ENCODE measurements at regions not wholly inside any gene's neighbourhood (a gene's known extent, or its start where the extent isn't known, plus 50 kb on each side); places are given as distances from the start of the nearest gene placed in this dataset.

DNA sequence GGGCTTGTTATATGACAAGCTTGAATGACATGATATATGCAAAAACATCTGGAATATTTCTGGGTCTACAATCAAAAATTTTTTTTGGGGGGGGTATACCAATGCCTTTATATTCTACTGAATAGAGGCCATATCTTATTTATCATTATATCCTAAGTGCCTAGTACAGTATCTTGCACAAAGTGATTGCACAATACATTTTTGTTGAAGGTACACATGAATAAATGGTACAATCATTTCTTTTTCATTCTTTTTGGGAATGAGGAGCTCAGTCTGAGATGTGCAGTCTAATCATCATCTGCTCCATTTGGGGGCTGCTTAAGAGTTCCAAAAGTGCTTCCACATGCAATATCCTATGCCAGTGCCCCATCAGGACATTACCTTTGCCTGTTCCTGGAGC, 214.6 kb downstream of the KIF20B start:
- Histone ChIP-seq H3K27ac (no peak overlapping the region), H3K4me1 (ENCODE audit: low read depth, poor library complexity, severe bottlenecking) (no peaks in the 10 kb centered on the region), H3K27me3 (ENCODE audit: insufficient read depth, low read depth) (no peaks in the 10 kb centered on the region), H3K9ac (no peak overlapping the region), H3K36me3 (ENCODE audit: insufficient read depth) (no peaks in the 10 kb centered on the region), H2AFZ (ENCODE audit: low read depth) (no peak overlapping the region), H3K4me2 (no peak overlapping the region), H3K79me2 (ENCODE audit: insufficient read depth, low read depth) (no peaks in the 10 kb centered on the region), H4K20me1 (ENCODE audit: insufficient read depth) (no peaks in the 10 kb centered on the region), H3K4me3 (IDR thresholded peaks at IDR 0.05; ENCODE audit: insufficient read depth, low read depth, low read length) (no peak overlapping the region)
- TF ChIP-seq CTCF (conservative IDR thresholded peaks at IDR 0.05; ENCODE audit: low read depth, low read length), result no peak

DNA sequence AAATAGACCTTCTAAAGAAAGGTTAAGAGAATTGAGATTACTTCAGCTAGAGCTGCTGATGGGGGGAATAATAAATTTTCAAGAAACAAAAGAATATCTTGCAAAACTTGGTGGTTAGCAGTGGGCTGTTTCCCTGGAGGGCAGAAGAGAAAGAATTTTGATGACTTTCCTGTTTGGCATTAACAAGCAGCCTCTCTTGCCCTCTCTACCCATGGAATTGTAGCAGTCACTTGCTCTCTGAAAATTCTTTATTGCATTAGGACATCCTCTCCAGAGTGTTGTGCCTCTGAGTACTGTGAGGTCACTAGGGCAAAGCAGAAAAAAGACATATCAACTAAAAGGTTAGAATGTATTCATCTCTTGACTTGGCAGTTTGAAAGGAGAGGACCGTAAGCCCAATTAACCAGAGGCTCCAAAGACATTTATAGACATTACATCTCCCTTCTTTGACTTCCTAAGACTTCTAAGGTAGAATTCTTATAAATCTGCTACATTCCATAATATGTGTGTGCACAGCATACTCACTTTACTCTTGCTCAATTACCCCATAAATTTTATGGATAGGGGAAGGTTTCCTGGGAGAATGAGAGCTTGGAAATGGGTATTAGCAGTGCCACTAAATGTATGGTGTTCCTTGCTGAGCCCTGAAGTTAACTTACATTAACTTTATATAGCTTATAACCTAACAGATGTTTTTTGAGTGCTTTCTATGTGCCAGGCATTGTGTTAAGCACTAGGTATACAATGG, 215.3 kb downstream of the KIF20B start:
- TF ChIP-seq CTCF (conservative IDR thresholded peaks at IDR 0.05; ENCODE audit: low read depth, low read length), result no peak
- H3K27me3 ChIP-seq (ENCODE audit: insufficient read depth, low read depth), result no peaks in the 10 kb centered on the region

GRCh38 chr10:89921403-89921802, 220.0 kb downstream of the KIF20B start:
- no peak overlapping the region for H3K9ac ChIP-seq
- no peak overlapping the region for H3K27ac ChIP-seq
- no peaks in the 10 kb centered on the region for H3K79me2 ChIP-seq (ENCODE audit: insufficient read depth, low read depth)
- H3K36me3 ChIP-seq (ENCODE audit: insufficient read depth), result no peaks in the 10 kb centered on the region
- no peak for TF ChIP-seq CTCF (conservative IDR thresholded peaks at IDR 0.05; ENCODE audit: low read depth, low read length)
- no peak overlapping the region for H2AFZ ChIP-seq (ENCODE audit: low read depth)
- no peaks in the 10 kb centered on the region for H3K4me1 ChIP-seq (ENCODE audit: low read depth, poor library complexity, severe bottlenecking)
- no peak overlapping the region for H3K4me2 ChIP-seq
- H3K27me3 ChIP-seq (ENCODE audit: insufficient read depth, low read depth), result no peaks in the 10 kb centered on the region
- H4K20me1 ChIP-seq (ENCODE audit: insufficient read depth), result no peaks in the 10 kb centered on the region
- H3K4me3 ChIP-seq (IDR thresholded peaks at IDR 0.05; ENCODE audit: insufficient read depth, low read depth, low read length), result no peak overlapping the region

More for the DNA sequence above, 215.3 kb downstream of the KIF20B start:
- Histone ChIP-seq H2AFZ (ENCODE audit: low read depth) (no peak overlapping the region), H3K36me3 (ENCODE audit: insufficient read depth) (no peaks in the 10 kb centered on the region), H3K27ac (no peak overlapping the region), H3K4me1 (ENCODE audit: low read depth, poor library complexity, severe bottlenecking) (no peaks in the 10 kb centered on the region), H4K20me1 (ENCODE audit: insufficient read depth) (no peaks in the 10 kb centered on the region), H3K9ac (no peak overlapping the region), H3K4me3 (IDR thresholded peaks at IDR 0.05; ENCODE audit: insufficient read depth, low read depth, low read length) (no peak overlapping the region), H3K4me2 (no peak overlapping the region), H3K79me2 (ENCODE audit: insufficient read depth, low read depth) (no peaks in the 10 kb centered on the region)

DNA sequence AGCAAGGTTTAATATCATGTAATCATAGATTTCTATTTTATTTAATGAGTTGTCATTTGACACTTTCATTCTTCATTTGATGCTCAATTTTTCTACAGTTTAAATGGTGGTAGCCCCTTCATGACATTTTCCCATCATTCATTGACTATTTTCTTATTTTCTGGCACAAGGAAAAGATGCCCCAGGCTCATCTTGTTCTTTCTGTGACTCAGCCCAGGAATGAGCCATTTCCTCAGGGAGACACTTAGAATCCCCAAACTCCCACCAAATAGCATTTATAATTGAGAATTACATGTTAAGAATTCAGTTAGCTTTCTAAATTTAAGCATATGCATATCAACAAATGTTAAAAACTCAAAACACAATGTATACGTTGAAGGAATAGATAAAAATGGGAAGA, 222.3 kb downstream of the KIF20B start:
- Histone ChIP-seq H3K4me3 (IDR thresholded peaks at IDR 0.05; ENCODE audit: insufficient read depth, low read depth, low read length) (no peak overlapping the region), H4K20me1 (ENCODE audit: insufficient read depth) (no peaks in the 10 kb centered on the region), H3K27ac (no peak overlapping the region), H2AFZ (ENCODE audit: low read depth) (no peak overlapping the region), H3K9ac (no peak overlapping the region), H3K79me2 (ENCODE audit: insufficient read depth, low read depth) (no peaks in the 10 kb centered on the region), H3K4me2 (no peak overlapping the region), H3K27me3 (ENCODE audit: insufficient read depth, low read depth) (no peaks in the 10 kb centered on the region), H3K4me1 (ENCODE audit: low read depth, poor library complexity, severe bottlenecking) (no peaks in the 10 kb centered on the region), H3K36me3 (ENCODE audit: insufficient read depth) (no peaks in the 10 kb centered on the region)
- no peak for TF ChIP-seq CTCF (conservative IDR thresholded peaks at IDR 0.05; ENCODE audit: low read depth, low read length)

Measured in KMS-11 (cell line).